ENCODE measurements at regions not wholly inside any gene's neighbourhood (a gene's known extent, or its start where the extent isn't known, plus 50 kb on each side); places are given as distances from the start of the nearest gene placed in this dataset.

DNA sequence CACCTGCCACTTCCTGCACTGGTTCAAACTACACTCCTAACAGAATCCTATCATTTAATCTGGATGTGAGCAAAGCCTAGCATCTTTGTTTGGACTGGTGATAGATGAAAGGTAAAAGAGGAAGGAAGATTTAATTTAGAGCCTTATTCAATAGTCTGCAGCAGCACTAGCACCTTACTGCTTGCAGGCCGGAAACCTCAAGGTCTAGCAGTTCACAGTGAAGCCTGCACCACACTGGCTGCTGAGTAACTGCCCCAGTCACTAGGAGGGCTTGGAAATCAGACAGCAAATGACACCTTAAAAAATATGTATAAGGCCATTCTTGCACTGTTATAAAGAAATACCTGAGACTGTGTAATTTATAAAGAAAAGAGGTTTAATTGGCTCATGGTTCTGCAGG, 358.0 kb downstream of the DAD1 start:
- intact Hi-C loops (cut with micrococcal nuclease; ENCODE audit: unreplicated experiment): no loop called here
- no peak overlapping the region for H2AFZ ChIP-seq (ENCODE audit: low read length)
- BruUV-seq (replicated peaks): no TSS peak
- no peaks in the 10 kb centered on the region for H4K20me1 ChIP-seq (ENCODE audit: insufficient read depth, low read length)
- no peak overlapping the region for H3K4me2 ChIP-seq (ENCODE audit: low read depth, low read length)
- H3K9me3 ChIP-seq (ENCODE audit: low read length): peaks cover 17% of the 10 kb centered on the region
- no peaks in the 10 kb centered on the region for H3K27me3 ChIP-seq (ENCODE audit: control insufficient read depth in 1 of 2, insufficient read depth in 2 of 2, low read length in 2 of 2)
- H3K4me1 ChIP-seq (ENCODE audit: insufficient read depth, low read length): no peaks in the 10 kb centered on the region
- H3K27ac ChIP-seq (ENCODE audit: extremely low read length, insufficient read depth, low read length): no peak overlapping the region
- FAIRE-seq (no peak), ATAC-seq (no peak), DNase-seq (ENCODE audit: low spot score) (no peak)
- WGBS (ENCODE audit: low lambda C conversion rate): 13% methylated on average over 1 of the region's 1 CpG
- H3K36me3 ChIP-seq (replicated peaks in 1 of 2; ENCODE audit: control insufficient read depth in 1 of 2, insufficient read depth in 2 of 2, low read length in 2 of 2): no peaks in the 10 kb centered on the region
- in situ Hi-C loops (cut with HindIII; ENCODE audit: extremely low pct_ligation_motif_present, low pct_unique_long_range_greater_than_20kb): no loop called here
- CTCF ChIA-PET (ENCODE audit: low intra/inter-chr PET ratio, low total read pairs): no interaction called here
- TF ChIP-seq ZNF205 (CRISPR knock-in tag; IDR thresholded peaks at IDR 0.05) (no peak), AKNA (CRISPR knock-in tag; IDR thresholded peaks at IDR 0.05; ENCODE audit: borderline replicate concordance) (no peak), ZNF614 (CRISPR knock-in tag; IDR thresholded peaks at IDR 0.05; ENCODE audit: borderline replicate concordance) (no peak)
- H3K9ac ChIP-seq (ENCODE audit: insufficient read depth, low read depth, low read length): no peak overlapping the region
- H3K4me3 ChIP-seq (replicated peaks in 1 of 3; ENCODE audit: insufficient read depth in 1 of 3, low read depth in 2 of 3, low read length in 3 of 3): no peak overlapping the region
- no peaks in the 10 kb centered on the region for H3K79me2 ChIP-seq (ENCODE audit: insufficient read depth, low read length)
- POLR2A ChIA-PET: no interaction called here

GRCh38 chr14:22230517-22230916, 358.5 kb downstream of the DAD1 start:
- Histone ChIP-seq H3K9me3 (ENCODE audit: low read length) (peaks cover 17% of the 10 kb centered on the region), H3K27ac (ENCODE audit: extremely low read length, insufficient read depth, low read length) (no peak overlapping the region), H3K79me2 (ENCODE audit: insufficient read depth, low read length) (no peaks in the 10 kb centered on the region), H3K27me3 (ENCODE audit: control insufficient read depth in 1 of 2, insufficient read depth in 2 of 2, low read length in 2 of 2) (no peaks in the 10 kb centered on the region), H2AFZ (ENCODE audit: low read length) (no peak overlapping the region), H3K4me3 (replicated peaks in 1 of 3; ENCODE audit: insufficient read depth in 1 of 3, low read depth in 2 of 3, low read length in 3 of 3) (no peak overlapping the region), H3K4me1 (ENCODE audit: insufficient read depth, low read length) (no peaks in the 10 kb centered on the region), H3K9ac (ENCODE audit: insufficient read depth, low read depth, low read length) (no peak overlapping the region), H3K36me3 (replicated peaks in 1 of 2; ENCODE audit: control insufficient read depth in 1 of 2, insufficient read depth in 2 of 2, low read length in 2 of 2) (no peaks in the 10 kb centered on the region), H4K20me1 (ENCODE audit: insufficient read depth, low read length) (no peaks in the 10 kb centered on the region), H3K4me2 (ENCODE audit: low read depth, low read length) (no peak overlapping the region)
- no peak for TF ChIP-seq ZBED4 (CRISPR knock-in tag; IDR thresholded peaks at IDR 0.05; ENCODE audit: borderline replicate concordance)
- TF ChIP-seq, protein P1, sequence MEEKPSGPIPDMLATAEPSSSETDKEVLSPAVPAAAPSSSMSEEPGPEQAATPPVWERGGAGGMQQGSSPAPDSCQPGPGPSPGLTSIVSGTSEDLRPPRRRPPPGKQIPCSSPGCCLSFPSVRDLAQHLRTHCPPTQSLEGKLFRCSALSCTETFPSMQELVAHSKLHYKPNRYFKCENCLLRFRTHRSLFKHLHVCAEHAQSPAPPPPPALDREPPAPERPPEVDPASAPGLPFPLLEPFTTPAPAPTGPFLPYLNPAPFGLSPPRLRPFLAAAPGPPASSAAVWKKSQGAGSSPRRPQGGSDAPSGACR (CRISPR knock-in tag; IDR thresholded peaks at IDR 0.05): no peak
- peak; percentile 48; the same call in 1 of the 2 replicates for TF ChIP-seq MAFF (IDR thresholded peaks at IDR 0.05; ENCODE audit: low read depth, low read length)
- TF ChIP-seq MAFK (conservative IDR thresholded peaks at IDR 0.05 in 1 of 2, IDR thresholded peaks at IDR 0.05 in 1 of 2; ENCODE audit: low read length in 2 of 2): peak; percentile 78 to 80
- no peak for TF ChIP-seq GABPA (IDR thresholded peaks at IDR 0.05; ENCODE audit: low read depth, low read length)
- TF ChIP-seq GABPA (CRISPR knock-in tag; IDR thresholded peaks at IDR 0.05; ENCODE audit: low read depth): no peak
- ChIA-PET POLR2A (no interaction called here), CTCF (ENCODE audit: low intra/inter-chr PET ratio, low total read pairs) (no interaction called here)
- FAIRE-seq: no peak
- in situ Hi-C loops (cut with HindIII; ENCODE audit: extremely low pct_ligation_motif_present, low pct_unique_long_range_greater_than_20kb): no loop called here
- WGBS (ENCODE audit: low lambda C conversion rate): 2% methylated on average over 2 of the region's 2 CpGs
- no TSS peak for BruUV-seq (replicated peaks)
- ATAC-seq: no peak
- DNase-seq (ENCODE audit: low spot score): no peak
- intact Hi-C loops (cut with micrococcal nuclease; ENCODE audit: unreplicated experiment): no loop called here

Data from HepG2 (cell line).